Hematopoietic multipotent progenitor cell treated with erythropoietin and hydrocortisone succinate and interleukin-3 and kit ligand, for 8 days (in vitro differentiated cells): ENCODE measurements at regions not wholly inside any gene's neighbourhood (a gene's known extent, or its start where the extent isn't known, plus 50 kb on each side); places are given as distances from the start of the nearest gene placed in this dataset.

Experiments used
- DNase-seq: peaks from one replicate; pipeline ENCODE4 v3.0.0-alpha.2; 2015

GRCh38 chr14:25132732-25133422, 82.9 kb upstream of the STXBP6 start:
- DNase-seq, result peak; percentile 54

DNA sequence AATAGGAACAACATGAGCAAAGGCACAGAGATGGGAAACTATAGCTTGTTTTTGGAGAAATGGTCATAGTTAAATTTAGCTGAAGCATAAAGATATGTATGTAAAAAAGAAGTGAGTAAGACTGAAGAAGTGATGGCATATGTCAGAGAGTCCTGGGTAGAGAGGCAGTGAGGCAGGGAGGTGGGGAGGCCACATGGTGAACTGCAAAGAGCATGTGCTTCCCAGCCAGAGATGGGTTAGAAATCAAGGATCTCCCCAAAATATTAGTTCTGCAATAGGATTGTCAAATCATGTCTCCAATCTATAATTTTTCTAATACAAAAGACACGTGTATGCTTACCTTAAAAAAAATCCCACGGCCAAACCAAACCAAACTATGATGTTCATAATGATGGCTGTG, 82.1 kb upstream of the STXBP6 start:
- no peak for DNase-seq

GRCh38 chr14:25122843-25123242, 72.9 kb upstream of the STXBP6 start:
- no peak for DNase-seq

GRCh38 chr14:25122211-25122610, 72.3 kb upstream of the STXBP6 start:
- no peak for DNase-seq

GRCh38 chr14:25121337-25122129, 71.6 kb upstream of the STXBP6 start:
- DNase-seq, result no peak

DNA sequence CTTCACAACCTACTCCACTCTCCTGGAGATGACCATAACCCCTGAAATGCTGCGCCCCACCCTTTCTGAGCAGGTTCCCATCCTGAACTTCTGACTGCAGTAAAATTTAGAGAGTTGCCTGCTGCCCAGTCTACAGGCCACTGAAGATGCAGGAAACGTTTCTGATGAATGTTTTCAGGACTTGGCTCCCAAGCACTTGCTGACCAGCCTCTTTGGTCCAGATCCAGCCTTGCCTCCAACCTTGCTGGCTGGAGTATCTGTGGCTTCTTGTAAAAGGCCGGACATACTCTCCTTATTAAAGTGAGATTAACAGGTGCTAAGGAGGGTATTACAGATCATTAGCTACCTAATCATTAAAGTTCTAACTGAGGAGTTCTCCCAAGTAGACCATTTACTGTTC, 70.3 kb upstream of the STXBP6 start:
- DNase-seq, result no peak

- DNase-seq, result no peak
Observed at GRCh38 chr14:25118671-25119070, 68.7 kb upstream of the STXBP6 start.

GRCh38 chr14:25117342-25117741, 67.4 kb upstream of the STXBP6 start:
- no peak for DNase-seq

DNA sequence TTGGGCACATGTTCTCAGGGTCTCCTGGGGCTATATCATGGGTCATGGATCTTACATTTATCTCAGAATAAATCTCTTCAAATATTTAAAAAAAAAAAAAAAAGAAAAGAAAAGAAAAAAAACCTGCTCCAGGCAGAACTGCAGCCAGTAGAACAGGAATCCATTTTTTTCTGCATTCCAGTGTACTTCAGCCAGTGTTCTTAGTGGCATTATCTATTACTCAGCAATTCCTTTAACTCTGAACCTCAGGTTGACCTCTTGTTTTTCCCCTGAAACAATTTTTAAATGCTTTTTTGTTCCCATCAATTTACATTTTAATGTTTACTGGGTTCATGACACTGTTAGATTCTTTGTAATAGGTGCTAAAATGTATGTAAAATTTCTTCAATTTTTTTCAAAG, 66.7 kb upstream of the STXBP6 start:
- DNase-seq, result no peak

- DNase-seq, result no peak
Observed at GRCh38 chr14:25113394-25113793, 63.4 kb upstream of the STXBP6 start.

DNA sequence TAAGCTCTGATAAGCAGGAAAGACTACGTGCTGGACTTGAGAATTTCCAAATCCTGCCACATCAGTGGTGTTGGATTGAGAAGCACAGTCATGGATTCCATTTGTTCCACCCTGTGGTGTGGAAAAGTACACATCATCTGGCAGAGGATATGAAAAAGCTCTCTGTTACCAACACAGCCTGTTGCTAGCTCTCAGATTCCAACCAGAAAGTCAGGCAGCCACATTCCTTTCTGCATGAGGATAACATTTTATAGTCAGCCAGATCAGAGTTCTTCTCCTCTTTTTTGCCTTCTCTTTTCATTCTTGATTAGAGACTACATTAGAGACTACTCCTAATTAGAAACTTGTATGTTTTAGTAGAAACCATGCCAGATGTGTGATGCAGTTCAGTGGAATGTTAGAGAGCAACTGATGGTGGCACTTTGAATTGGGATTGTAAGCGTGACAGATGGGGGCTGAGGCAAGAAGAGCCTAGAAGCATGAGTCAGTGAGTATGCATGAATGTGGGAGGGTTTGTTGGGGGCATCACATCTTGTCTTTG, 61.2 kb upstream of the STXBP6 start:
- DNase-seq, result no peak

- DNase-seq, result no peak
Observed at GRCh38 chr14:25110106-25110505, 60.2 kb upstream of the STXBP6 start.

DNA sequence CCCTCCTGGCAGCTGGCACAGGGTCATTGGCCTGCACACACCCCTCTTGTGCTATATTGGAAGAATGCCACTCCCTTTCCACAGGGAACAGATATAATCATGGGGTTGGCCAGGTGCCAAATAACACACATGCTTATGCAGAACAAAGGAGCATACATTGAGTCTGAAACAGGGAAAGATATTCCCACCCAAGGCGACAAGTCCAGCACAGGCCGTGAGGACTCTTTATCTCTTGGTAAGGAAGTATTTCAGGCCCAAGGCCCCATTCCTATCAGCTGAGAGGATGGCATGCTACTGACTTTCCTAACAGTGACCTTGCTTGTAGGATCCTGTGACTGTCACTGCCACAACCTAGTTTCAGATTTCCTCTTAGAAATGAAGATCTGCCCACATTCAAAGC, 59.0 kb upstream of the STXBP6 start:
- DNase-seq, result no peak

GRCh38 chr14:25108291-25108690, 58.3 kb upstream of the STXBP6 start:
- DNase-seq, result no peak

- no peak for DNase-seq
Observed at GRCh38 chr14:25103820-25104219, 53.9 kb upstream of the STXBP6 start.

GRCh38 chr14:25103271-25103670, 53.3 kb upstream of the STXBP6 start:
- no peak for DNase-seq

DNA sequence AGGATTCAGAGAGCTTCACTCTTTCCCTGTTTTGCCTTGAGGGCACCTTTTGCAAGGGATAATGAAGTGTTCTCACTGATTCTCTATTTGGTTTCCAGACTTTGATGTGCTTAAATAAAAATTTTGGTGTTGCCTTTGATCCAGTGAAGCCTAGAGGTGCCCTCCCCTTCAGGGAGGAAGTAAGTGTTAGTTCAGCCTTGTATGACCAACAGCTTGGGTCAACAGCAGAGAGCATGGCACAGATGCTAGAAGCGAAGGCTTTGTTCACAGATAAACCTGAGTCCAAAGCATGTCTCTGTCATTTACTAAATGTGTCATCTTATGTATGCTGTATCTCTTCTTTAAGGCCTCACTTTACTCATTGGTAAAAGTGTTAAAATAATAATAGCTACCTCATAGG, 52.8 kb upstream of the STXBP6 start:
- DNase-seq, result no peak

DNA sequence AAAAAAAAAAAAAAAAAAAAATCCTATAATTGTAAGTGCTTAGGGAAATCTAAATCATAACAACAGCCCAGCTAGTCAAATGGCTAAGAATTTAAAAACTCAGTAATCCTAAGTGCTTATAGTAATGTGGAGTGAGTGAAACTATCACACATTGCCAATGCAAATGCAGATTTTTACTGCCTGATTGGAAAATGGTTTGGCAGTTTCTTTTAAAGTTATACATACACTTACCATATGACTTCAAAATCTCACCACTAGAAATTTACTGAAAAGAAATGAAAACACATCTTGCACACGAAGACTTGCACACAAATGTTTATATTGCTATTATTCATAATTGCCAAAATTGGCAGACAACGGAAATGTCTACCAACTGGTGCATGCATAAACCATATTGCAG, 51.3 kb upstream of the STXBP6 start:
- DNase-seq, result no peak
